Body of pancreas (tissue), 4 donors: ENCODE measurements at regions not wholly inside any gene's neighbourhood (a gene's known extent, or its start where the extent isn't known, plus 50 kb on each side); places are given as distances from the start of the nearest gene placed in this dataset.

Source experiments
- ATAC-seq: fragments of 150-250 bp; one replicate; pipeline ENCODE4 v1.9.1; 2016
- DNase-seq, 4 donors: peaks; one replicate each; pipeline ENCODE4 v3.0.0-alpha.2; 2019
- H3K27ac ChIP-seq, 4 donors: fragments of 200-600 bp; sonication (generic); 1 replicate in 3 of 4; 2 replicates in 1 of 4; pipeline versions ENCODE4 v1.5.1 to v1.6.1; 2016 to 2019; ENCODE audit warnings: mild to moderate bottlenecking in 1 of 4, mixed read lengths in 1 of 4, moderate library complexity in 1 of 4
- H3K27me3 ChIP-seq, 2 donors: fragments of 200-600 bp; sonication (generic); one replicate each; pipeline ENCODE4 v1.6.0; 2016; ENCODE audit warnings: mild to moderate bottlenecking in 1 of 2
- H3K36me3 ChIP-seq, 2 donors: fragments of 200-600 bp; sonication (generic); replicated peaks in 1 of 2; 2 replicates each; pipeline ENCODE4 v1.5.1; 2016; ENCODE audit warnings: low read depth in 2 of 2; ENCODE audit not compliant: insufficient read depth in 1 of 2
- H3K4me1 ChIP-seq: fragments of 200-600 bp; sonication (generic); one replicate; pipeline ENCODE4 v1.6.0; 2016
- H3K4me3 ChIP-seq, 2 donors: fragments of 200-600 bp; sonication (generic); 1 replicate in 1 of 2; 2 replicates in 1 of 2; pipeline ENCODE4 v1.5.1; 2016 to 2019
- H3K9me3 ChIP-seq, 3 donors: fragments of 200-600 bp; sonication (generic); 1 replicate in 2 of 3; 2 replicates in 1 of 3; pipeline ENCODE4 v1.5.1; 2016
- POLR2A ChIP-seq, 3 donors: fragments of 450-650 bp; IDR thresholded peaks; one replicate each; pipeline ENCODE4 v1.6.1; 2016; ENCODE audit warnings: antibody characterized with exemption in 3 of 3, mild to moderate bottlenecking in 2 of 3
- WGBS, 2 donors: methylation state at CpG; one replicate each; pipeline ENCODE4 v1.1.5; 2017; 5-methylcytosine and 5-hydroxymethylcytosine counted together
- intact Hi-C: fragments of 100-400 bp; cut with DNase I; formaldehyde crosslinking; loops from one replicate; pipeline ENCODE4 v1.15.1; 2023
- TF ChIP-seq, protein P1 (sequence below), 7 experiments: fragments of 450-650 bp in 4 of 7; fragments of 200-600 bp in 3 of 7; sonication (generic) in 3 of 7; IDR thresholded peaks; one replicate each; pipeline ENCODE4 v1.5.1; 2016 to 2019; ENCODE audit warnings: antibody characterized with exemption in 7 of 7

DNA sequence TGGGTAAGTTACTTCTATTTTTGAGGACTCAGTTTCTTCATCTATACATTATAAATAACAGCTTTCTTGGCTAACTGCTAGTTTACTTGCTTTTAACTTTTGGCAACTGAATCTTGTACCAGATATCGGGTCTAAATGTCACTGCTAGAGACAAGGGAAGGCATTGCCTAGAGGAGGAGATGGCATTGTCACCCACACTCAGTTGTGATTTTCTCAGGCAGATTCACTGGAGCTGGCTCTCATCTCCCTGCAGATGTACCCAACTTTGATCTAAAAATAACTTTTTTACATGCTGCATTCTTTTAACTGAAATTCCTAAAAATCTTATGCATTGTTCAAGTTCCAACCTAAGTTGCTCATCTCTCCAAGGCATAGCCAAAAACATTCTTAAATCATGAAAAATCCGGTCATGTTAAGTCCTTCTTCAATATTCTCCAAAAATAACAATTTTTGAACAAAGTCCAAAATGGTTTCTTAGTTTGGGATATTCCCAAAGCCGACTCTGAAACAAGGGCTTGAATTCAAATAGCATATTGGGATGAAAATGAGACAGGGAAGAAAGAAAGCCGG is 469.0 kb upstream of the BOD1L1 start:
- intact Hi-C loops: no loop called here
- TF ChIP-seq POLR2A (IDR thresholded peaks at IDR 0.05): no peak
- TF ChIP-seq, protein P1, sequence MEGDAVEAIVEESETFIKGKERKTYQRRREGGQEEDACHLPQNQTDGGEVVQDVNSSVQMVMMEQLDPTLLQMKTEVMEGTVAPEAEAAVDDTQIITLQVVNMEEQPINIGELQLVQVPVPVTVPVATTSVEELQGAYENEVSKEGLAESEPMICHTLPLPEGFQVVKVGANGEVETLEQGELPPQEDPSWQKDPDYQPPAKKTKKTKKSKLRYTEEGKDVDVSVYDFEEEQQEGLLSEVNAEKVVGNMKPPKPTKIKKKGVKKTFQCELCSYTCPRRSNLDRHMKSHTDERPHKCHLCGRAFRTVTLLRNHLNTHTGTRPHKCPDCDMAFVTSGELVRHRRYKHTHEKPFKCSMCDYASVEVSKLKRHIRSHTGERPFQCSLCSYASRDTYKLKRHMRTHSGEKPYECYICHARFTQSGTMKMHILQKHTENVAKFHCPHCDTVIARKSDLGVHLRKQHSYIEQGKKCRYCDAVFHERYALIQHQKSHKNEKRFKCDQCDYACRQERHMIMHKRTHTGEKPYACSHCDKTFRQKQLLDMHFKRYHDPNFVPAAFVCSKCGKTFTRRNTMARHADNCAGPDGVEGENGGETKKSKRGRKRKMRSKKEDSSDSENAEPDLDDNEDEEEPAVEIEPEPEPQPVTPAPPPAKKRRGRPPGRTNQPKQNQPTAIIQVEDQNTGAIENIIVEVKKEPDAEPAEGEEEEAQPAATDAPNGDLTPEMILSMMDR (IDR thresholded peaks at IDR 0.05): no peak
- 70 to 83% methylated on average over 4 of the region's 4 CpGs for WGBS, 2 donors
- ATAC-seq (no peak), DNase-seq (no peak)
- Histone ChIP-seq H3K9me3 (no peaks in the 10 kb centered on the region), H3K27me3 (no peaks in the 10 kb centered on the region), H3K36me3 (no peaks in the 10 kb centered on the region), H3K4me3 (no peak overlapping the region), H3K4me1 (no peaks in the 10 kb centered on the region), H3K27ac (no peak overlapping the region)

DNA sequence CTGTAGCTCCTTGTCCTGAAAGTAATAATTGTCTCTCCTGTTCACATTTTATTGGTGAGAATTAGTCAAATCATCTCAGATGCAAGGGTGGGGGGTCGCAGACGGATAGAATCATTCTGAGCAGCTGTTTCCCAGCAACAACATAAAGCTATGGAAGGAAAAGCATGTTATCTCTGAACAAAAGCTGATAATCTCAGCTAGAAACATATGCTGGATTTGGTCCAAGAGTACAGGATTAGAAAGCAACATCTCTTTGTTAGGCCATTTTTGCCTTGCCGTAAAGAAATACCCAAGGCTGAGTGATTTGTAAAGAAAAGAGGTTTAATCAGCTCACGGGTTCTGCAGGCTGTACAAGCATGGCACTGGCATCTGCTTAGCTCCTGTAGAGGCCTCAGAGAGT is 472.8 kb upstream of the BOD1L1 start:
- no peaks in the 10 kb centered on the region for H3K9me3 ChIP-seq
- no peak overlapping the region for H3K27ac ChIP-seq
- no peaks in the 10 kb centered on the region for H3K4me1 ChIP-seq
- no peaks in the 10 kb centered on the region for H3K27me3 ChIP-seq
- H3K36me3 ChIP-seq: no peaks in the 10 kb centered on the region
- ATAC-seq (no peak), DNase-seq (no peak)
- WGBS, 2 donors: 61 to 82% methylated on average over 4 of the region's 4 CpGs
- TF ChIP-seq POLR2A (IDR thresholded peaks at IDR 0.05): no peak
- TF ChIP-seq, protein P1 (IDR thresholded peaks at IDR 0.05): no peak
- intact Hi-C loops: no loop called here
- H3K4me3 ChIP-seq: no peak overlapping the region

DNA sequence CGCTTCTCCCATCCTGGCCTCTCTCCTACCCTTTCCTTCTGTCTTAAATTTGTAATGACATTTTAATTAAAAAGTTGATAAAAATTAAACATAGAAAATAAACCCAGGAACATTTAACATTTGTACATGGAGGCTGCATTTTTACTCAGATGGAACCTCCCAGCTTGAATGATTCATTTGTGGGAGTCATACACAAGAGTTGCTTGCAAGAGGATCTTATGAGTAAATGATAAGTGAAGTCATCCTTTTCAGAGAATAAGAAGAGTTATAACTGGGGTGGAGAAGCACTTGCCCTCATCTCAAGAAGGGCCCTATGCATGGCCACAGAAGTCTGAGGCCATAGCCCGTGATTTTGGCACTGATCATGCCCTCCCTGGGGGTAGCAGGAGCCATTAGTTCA is 482.9 kb upstream of the BOD1L1 start:
- DNase-seq (no peak), ATAC-seq (no peak)
- TF ChIP-seq, protein P1 (IDR thresholded peaks at IDR 0.05): no peak
- Histone ChIP-seq H3K4me1 (no peaks in the 10 kb centered on the region), H3K9me3 (no peaks in the 10 kb centered on the region), H3K4me3 (no peak overlapping the region), H3K27ac (no peak overlapping the region), H3K27me3 (no peaks in the 10 kb centered on the region), H3K36me3 (no peaks in the 10 kb centered on the region)
- 75 to 77% methylated on average over 2 of the region's 2 CpGs for WGBS, 2 donors
- intact Hi-C loops: no loop called here

DNA sequence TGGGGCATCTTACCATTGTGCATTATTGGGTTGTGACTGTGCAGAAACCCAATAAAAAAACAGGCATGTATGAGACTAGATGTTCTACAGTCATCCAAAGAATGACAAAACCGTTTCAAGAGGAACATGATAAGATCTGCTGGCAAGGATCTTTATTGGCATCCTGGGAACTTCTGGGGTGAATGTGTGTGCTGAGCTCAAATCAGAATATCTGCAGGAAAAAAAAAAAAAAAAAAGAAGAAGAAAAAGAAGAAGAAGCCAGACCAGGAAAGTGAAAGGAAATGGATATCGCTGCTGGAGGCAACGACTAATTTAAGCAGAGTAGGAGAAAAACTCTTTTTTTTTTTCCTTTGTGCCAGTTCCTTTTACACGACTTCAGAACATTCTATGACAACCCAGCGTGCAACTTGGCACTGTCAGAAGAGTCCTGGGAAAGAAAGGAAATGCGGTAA is 484.2 kb upstream of the BOD1L1 start:
- ATAC-seq (no peak), DNase-seq (no peak)
- Histone ChIP-seq H3K27ac (no peak overlapping the region), H3K4me1 (no peaks in the 10 kb centered on the region), H3K4me3 (no peak overlapping the region), H3K27me3 (no peaks in the 10 kb centered on the region), H3K9me3 (no peaks in the 10 kb centered on the region), H3K36me3 (no peaks in the 10 kb centered on the region)
- TF ChIP-seq, protein P1 (IDR thresholded peaks at IDR 0.05): no peak
- TF ChIP-seq POLR2A (IDR thresholded peaks at IDR 0.05): no peak
- WGBS, 2 donors: 51 to 54% methylated on average over 6 of the region's 6 CpGs
- intact Hi-C loops: no loop called here

DNA sequence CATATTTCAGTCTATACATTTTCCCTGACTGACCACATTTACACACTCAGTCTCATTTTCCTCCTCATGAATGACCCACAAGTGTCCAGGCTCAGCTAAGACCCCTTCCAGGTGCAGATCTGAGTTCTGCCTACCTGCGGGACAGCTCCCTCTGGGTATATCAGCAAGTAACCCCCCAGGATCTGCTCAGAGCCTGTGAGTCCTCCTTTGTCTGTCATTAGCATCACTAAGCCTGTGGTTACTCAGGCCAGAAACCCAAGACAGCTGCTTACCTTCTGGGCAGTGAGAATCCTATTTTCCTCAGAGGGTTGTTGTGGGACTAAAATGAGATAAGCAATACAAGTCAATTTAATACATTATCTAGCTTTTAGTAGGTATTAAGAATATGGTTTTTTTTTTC is 487.6 kb upstream of the BOD1L1 start:
- Histone ChIP-seq H3K27me3 (no peaks in the 10 kb centered on the region), H3K4me1 (no peaks in the 10 kb centered on the region), H3K27ac (no peak overlapping the region), H3K36me3 (no peaks in the 10 kb centered on the region), H3K9me3 (no peaks in the 10 kb centered on the region), H3K4me3 (no peak overlapping the region)
- TF ChIP-seq POLR2A (IDR thresholded peaks at IDR 0.05): no peak
- TF ChIP-seq, protein P1 (IDR thresholded peaks at IDR 0.05): no peak
- no peak for ATAC-seq
- intact Hi-C loops: no loop called here
- WGBS, 2 donors: 88 to 91% methylated on average over 1 of the region's 1 CpG
- no peak for DNase-seq
